ACHN (cell line): ENCODE measurements at regions not wholly inside any gene's neighbourhood (a gene's known extent, or its start where the extent isn't known, plus 50 kb on each side); places are given as distances from the start of the nearest gene placed in this dataset.

ENCODE experiments used
- DNase-seq: peaks from one replicate; pipeline ENCODE4 v3.0.0-alpha.2; 2015
- in situ Hi-C: cut with HindIII; loops from 2 replicates; pipeline ENCODE4 v1.10.0; 2017; ENCODE audit warnings: low sequenced_read_pairs, low pct_ligation_motif_present, low pct_unique_long_range_greater_than_20kb

DNA sequence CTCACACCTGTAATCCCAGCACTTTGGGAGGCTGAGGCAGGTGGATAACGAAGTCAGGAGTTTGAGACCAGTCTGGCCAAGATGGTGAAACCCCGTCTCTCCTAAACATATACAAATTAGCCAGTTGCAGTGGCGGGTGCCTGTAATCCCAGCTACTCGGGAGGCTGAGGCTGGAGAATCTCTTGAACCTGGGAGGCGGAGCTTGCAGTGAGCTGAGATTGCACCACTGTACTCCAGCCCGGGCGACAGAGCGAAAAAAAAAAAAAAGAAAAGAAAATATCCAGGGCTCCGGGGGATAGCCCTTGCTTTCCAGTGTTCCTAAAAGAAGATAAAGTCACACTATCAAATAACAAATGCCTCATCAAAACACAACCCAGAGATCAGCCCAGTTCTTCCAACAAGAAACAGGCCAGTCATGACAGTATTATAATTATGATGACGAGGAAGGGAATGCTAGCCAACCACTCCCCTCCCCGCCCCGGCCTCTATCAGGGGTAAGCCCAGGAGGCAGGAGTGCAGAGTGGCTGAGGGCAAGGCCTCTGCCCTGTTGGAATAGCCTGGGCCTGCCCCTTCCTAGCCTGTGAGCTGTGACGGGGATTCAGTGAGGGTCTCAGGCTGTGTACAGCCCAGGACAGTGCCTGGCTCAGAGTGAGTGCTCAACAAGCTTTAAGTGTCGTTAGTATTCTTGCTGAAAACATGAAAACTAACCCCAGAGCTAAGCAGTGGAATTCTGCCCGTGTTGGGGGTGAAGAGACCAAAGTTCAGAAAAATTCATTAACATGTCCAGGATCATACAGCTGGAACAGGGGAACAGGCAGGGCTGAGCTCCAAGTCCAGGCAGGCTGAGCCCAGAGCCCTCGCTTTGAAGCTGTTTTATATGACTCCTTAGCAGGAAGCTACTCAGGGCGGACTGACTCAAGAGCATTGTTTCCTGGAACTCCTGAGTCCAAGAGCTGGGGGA lies 54.3 kb downstream of the FAM241B start:
- in situ Hi-C loops, result no loop called here

DNA sequence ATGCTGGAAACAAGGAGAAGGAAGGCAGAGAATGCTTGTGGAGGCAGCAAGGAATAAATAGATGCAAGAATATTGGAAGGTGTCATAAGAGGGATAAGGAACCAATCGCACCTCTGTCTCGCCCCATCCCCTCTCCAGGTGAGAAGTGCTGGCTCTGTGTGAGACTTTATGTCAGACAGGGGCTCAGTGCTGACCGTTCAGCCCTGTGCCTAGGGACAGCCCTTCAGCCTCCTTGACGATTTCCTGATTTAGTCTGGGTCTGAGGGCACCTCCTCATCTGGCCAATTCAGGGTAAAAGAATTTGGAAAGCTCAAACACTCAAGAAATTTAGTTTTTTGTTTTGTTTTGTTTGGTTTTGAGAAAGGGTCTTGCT lies 54.9 kb downstream of the FAM241B start:
- no peak for DNase-seq
- in situ Hi-C loops, result no loop called here

More for the DNA sequence above, 54.3 kb downstream of the FAM241B start:
- no peak for DNase-seq

DNA sequence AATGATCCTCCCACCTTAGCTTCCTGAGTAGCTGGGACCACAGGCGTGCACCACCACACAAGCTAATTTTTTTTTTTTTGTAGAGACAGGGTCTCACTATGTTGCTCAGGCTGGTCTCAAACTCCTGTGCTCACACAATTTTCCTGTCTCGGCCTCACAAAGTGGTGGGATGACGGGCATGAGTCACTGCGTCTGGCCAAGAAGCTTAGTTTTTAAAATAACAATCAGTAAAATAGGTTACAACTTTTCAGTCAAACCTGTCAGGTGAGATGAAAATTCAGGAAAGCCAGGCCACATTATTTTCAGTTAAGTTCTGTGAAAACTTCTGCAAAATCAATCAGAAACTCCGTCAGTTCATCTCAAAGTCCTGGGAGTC lies 55.4 kb downstream of the FAM241B start:
- DNase-seq, result no peak
- in situ Hi-C loops, result no loop called here

DNA sequence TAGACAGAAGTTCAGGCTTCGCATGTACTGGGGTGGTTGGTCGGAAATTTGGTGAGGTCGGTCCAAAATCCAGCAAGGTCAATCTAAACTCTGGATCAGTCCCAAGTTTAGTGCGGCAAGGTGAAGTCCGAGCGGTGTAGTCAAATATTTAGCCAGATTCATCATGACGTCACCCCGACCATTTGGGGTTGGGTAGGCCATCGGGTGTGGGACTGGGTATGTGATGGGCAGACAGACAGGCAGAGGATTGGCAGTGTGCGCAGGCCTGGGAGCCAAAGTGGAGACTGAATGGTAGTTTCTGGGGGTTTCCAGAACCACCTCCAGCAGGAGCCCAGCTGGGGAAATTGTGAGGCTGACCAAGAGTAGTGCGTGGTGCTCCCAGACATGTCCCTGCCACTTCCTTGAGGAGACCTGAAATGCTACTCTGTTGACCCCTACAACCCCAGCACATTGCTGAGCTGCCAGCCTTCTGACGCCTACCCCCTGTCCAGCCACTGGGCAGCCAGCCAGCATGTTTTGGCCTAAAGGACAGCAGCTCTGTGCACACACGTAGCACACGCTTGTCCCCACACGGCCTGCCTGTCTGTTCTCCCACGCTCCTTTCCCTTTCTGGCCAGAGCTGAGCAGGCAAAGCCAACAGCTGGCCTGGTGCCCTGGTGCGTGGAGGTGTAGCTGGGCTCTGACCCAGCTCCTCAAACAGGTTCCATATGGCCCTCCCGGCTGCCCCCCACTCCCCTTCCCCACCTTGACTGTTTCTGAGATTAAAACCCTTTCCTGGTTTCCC lies 55.9 kb downstream of the FAM241B start:
- no peak for DNase-seq
- in situ Hi-C loops, result no loop called here

DNA sequence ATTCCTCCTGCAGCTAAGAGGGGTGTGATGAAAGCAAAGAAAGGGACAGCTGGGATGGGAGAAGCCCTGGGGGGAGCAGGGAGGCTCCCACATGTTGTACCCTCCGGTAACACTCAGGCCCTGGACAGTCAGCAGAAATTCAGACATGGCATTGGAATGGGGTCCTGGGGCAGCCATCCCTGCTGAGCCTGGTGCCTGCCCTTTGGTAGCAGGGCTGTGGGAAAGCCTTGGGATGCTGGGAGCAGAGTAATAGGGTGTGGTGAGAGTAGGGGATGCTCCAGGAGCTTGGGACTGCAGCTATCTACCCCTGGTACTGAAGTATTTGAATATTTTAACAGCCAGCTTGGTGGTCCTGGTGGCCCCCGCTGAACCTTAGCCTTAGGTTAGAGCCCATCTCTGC lies 56.8 kb downstream of the FAM241B start:
- in situ Hi-C loops, result no loop called here
- no peak for DNase-seq

DNA sequence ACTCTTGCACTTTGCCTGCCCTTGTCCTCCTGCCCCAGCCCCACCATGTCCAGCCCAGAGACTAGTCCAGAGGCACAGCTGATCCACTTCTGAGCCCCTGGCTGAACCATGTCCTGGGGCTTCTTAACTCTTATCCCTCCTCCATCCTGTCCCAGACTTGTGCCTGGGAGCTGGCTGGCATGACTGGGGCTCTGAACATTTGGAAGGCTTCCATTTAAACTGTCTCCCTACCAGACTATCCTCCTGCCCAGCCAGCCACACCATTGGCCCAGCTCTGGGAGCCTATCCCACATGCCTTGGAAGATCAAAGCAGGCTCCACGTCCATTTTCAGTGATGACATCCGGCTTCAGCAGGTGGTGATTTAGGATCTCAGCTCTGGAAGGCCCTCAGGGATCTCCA lies 57.4 kb downstream of the FAM241B start:
- in situ Hi-C loops, result no loop called here
- no peak for DNase-seq

DNA sequence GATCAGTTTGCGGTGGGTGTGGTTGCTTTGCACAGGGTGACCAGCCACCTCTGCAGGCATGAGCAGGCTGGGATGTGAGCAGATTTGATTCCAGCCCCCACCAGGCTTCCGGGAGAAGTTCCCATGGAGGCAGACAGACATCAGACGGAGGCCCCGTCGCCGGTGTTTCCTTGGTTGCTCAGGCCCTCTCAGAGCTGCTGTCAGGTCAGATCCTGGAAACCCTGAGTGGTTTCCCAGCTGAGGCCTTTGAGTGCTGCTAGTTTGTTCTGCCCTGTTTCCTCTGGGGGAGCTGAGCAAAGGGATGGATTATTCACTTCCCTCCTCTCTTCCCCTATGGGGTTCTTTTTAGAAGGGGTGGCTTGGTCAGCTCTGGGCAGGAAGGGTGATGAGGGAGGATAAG lies 62.2 kb downstream of the FAM241B start:
- in situ Hi-C loops, result no loop called here
- DNase-seq, result no peak

DNA sequence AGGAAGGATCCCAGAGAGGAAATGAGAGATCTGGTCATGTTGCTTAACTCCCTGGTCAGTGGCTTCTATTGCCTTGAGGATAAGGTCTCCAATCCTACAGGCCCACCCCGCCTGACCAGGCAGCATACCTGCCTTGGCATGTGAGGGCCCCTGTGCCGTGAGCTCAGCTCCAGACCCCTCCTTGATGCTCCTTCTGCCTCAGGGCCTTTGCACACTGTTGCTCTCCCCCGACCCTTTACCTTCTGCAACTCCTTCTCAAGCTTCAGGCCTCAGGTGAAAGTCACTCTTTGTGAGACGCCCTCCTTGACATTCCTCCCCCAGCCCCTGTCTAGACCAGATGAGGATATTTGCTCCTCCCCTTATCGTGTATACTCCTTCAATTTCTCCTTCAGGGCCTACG lies 62.8 kb downstream of the FAM241B start:
- no peak for DNase-seq
- in situ Hi-C loops, result no loop called here

DNA sequence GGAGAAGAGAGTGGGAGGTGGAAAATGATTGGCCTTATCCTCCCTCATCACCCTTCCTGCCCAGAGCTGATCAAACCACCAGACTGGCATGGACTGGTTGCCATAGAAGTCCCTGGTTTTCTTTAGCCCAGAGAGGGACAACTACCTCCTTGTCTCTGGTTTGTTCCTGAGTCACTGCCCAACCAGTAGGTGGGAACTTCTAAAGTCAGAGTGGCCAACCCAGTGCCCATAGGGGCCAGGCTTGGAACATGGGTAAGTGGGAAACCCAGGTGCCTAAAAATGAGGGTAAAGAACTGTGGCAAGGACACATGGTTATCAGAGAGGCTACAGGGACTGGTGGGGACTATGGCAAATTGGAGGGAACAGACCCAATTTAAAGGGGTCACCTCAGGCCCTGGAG lies 63.8 kb downstream of the FAM241B start:
- in situ Hi-C loops, result no loop called here

DNA sequence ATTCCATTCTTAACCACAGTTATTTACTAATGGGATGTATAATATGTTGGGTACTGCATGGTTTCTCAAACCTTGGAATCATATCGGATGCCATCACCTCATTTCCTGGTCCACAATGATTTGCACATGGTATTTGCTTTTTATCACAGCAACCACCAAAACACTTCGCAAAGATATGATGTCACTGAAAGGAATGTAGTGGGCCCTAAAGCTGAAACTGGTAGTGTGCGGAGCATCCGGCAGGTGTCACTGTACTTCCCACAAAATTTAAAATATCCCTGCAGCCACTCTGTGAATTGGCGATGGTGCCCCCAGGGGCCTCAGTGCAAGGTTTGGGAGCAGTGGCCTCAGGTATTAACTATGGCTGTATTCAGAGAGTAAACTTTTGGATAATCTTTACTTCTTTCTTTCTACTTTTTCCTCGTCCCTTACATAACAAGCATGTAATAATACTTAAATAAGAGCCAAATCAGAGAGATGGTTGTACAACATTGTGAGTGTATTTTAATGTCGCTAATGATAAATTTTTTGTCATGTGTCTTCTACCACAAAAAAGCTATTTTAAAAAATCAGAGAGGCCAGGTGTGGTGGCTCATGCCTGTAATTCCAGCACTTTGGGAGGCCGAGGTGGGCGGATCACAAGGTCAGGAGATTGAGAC lies 66.2 kb downstream of the FAM241B start:
- in situ Hi-C loops, result no loop called here
- peak; percentile 56 for DNase-seq

More for the DNA sequence above, 63.8 kb downstream of the FAM241B start:
- no peak for DNase-seq

DNA sequence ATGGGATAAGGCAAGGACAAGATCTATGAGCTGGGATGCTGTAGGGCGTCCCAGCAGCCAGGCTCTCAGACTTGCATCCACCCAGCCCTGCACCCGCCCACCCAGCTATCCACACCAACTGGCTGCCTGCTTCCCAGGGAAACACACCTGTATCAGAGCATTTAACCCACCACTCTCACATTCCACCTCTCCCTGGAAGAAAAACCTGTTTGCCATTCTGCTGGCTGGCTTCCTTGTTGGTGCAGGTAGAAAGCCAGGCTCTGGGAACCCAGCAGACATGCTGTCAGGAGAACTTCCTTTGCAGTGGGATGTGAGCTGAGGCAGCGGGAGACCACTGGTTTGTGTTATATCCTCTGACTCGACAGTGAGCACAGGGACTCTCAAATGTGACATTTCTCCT lies 67.0 kb downstream of the FAM241B start:
- in situ Hi-C loops, result no loop called here
- no peak for DNase-seq

DNA sequence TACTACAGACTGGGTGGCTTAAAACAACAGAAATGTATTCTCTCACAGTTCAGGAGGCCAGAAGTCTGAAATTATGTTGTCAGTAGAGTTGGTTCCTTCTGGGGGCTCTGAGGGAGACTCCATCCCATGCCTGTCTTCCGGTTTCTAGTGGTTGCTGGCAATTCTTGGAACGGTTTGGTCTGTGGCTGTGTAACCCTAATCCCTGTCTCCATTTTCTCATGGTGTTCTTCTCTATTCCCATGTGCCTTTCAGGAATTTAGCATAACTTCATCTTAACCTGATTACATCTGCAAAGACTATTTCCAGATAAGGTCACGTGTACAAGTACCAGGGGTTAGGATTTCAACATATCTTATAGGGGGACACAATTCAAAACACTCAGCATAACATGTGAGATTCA lies 73.2 kb downstream of the FAM241B start:
- no peak for DNase-seq
- in situ Hi-C loops, result no loop called here

DNA sequence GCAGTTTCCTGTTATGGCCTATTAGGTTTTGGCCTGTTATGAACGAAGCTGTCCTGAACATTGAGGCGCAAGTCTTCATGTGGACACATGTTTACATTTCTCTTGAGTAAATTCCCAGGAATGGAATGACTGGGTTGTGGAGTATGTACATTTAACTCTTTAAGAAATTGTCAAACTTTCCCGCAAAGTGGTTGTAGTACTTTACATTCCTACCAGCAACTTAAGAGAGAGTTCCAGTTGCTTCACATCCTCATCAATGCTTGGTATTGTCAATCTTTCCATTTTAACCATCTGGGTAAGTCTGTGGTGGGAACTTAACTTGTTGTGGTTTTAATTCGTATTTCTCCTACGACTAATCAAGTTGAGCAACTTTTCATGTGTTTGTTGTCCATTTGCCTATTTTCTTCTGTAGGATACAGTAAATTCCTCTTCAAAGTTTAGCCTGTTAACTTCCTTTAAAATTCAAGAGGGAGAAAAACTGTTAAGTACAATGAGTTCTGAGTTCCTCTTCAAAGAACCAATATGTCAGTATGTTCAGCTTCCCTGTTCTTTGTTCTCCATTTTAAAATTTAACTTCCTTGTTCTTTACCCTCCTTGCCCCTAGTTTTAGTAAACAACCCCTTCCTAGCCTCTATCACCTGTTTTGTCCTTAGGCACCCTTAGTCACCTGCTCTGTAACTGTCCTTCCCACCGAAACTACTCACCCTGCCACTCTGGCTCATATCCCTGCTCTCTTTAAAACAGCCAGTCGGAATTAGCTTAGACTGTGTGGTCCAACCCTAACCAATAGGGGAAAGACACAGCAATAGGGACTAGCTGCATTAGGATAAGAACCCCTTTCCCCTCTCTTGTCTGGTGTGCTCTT lies 74.0 kb downstream of the FAM241B start:
- no peak for DNase-seq
- in situ Hi-C loops, result no loop called here

DNA sequence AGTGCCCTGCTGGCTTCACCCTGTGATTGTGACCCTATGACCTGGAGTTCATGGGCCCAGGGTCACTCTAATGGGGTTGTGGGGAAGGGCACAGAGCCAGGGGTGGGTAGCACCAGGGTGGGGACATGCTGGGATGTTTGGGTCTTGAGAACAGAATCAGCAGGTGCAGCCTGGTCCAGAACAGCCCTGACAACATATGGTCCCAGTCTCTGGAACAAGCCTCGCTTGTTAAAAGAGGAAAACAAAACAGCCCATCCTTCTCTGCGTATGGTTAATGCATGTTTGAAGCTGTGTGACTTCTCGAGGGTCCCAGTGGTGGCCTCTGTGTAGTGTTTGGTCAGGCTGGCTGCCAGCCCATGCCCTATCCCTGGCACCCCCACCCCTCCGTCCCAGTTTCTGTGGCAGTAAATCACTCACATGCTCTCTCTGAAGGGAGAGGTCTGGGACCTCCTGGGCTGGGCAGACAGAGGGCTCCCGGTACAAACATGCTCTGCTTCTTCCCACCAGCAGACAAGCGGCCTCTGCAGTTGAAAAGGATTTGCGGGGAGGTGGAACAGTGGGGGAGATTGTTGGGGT lies 79.4 kb downstream of the FAM241B start:
- in situ Hi-C loops, result no loop called here
- no peak for DNase-seq

DNA sequence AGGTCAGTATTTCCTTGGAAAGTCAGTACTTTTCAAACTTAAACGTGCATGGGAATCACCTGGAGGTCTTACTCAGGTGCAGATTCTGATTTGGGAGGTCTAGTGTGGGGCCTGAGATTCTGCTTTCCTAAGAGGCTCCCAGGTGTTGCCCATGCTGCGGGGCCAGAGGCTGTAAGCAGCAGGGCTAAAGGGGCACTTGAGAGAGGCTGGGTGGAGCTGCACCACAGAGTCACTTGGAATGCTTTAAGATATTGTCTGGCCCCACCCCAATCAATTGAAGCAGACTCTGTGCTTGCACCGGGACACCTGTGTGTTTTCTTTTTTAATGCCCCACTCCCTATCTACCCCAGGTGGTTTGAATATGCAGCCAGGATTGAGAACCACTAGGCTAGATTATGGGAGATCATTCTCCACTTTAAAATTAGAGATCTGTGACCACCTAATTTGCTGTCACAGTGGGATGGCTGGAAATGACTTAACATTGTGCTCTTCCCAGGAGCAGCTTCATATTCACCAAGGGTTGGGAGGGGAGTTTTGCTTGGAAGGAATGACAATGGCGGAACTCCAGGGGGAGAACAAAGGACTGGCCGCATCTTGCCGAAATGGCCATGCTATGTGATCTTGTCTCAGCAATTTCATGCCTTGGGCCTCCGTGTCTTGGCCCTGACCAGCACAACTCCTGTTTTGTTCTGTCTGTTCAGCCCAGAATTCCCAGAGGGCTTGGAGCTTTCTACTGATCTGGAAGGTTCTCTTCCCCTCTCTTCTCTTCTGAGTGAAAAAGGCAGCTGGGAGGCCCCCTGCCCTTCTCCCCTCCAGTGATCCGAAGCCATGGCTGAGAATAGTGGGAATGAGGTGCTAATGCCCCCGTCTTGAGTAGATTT lies 80.2 kb downstream of the FAM241B start:
- no peak for DNase-seq
- in situ Hi-C loops, result no loop called here

DNA sequence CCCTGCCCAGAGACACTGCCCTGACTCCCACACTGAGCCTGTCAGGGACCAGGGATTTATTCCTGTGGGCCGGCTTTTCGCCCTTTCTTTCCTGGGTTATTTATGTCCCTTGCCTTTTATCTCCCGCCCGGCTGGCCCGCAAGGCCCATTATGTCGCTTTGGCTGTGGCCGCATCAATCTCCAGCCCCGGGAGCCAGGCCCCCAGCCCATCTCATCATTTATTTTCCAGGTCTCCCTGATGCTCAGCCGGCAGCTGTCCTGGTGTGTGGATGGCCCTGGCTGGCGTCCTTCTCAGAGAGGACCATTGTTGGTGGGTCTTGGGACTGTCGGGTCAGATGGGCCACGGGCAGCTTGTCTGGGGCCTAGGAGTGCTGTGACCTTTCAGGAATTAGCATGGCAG lies 82.3 kb downstream of the FAM241B start:
- in situ Hi-C loops, result no loop called here
- DNase-seq, result no peak

DNA sequence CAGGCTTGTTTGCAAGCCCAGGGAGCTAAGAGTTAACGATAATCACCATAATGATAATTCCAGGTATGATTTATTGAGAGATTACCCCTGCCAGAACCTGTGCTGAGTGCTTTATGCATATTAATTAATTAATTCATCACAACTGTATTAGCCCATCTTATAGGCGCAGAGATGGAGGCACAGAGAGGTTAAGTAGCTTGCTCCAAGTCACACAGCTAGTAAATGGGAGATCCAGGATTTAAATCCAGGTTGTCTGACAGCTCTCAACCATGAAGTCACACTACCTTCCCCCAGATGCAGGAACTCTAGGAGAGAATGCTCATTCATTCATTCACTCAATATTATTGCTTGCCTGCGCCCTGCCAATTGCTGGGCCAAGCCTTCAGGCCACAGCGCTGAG lies 84.5 kb downstream of the FAM241B start:
- no peak for DNase-seq
- in situ Hi-C loops, result no loop called here
